ENCODE measurements at regions not wholly inside any gene's neighbourhood (a gene's known extent, or its start where the extent isn't known, plus 50 kb on each side); places are given as distances from the start of the nearest gene placed in this dataset.

GRCh38 chr13:85261757-85262346 lies 537.4 kb downstream of the SLITRK6 start:
- Histone ChIP-seq H3K4me3 (no peak overlapping the region), H3K27ac (no peak overlapping the region), H3K9me3 (no peaks in the 10 kb centered on the region), H3K4me1 (ENCODE audit: insufficient read depth) (no peaks in the 10 kb centered on the region), H3K27me3 (no peaks in the 10 kb centered on the region), H3K36me3 (no peaks in the 10 kb centered on the region)
- intact Hi-C loops (cut with DNase I), result no loop called here
- TF ChIP-seq POLR2A (IDR thresholded peaks at IDR 0.05) (no peak), CTCF (IDR thresholded peaks at IDR 0.05) (no peak), EP300 (IDR thresholded peaks at IDR 0.05) (no peak)
- no peak for DNase-seq
- WGBS, 3 donors, result 5 to 24% (median 7%) methylated on average over 1 of the region's 1 CpG

DNA sequence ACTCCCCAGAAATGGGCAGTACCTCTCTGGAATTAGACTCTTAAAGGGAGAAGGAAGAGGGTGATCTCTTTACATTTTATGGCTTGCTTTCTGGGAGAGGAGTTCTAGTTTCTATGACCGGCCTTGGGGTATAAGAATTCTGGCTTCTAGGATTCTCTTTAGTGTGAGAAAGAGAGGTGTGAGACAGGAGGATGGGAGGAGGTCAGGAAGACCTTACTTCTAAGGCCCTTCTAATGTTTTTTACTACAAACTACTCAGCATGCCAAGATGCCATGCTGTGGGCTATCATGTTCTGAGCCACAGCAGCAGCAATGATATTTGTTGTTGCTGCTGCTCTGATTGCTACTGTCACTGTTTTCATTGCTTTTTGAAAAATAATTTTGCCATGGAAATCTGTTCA lies 538.3 kb downstream of the SLITRK6 start:
- intact Hi-C loops (cut with DNase I), result no loop called here
- no peak overlapping the region for H3K27ac ChIP-seq
- DNase-seq, result no peak
- 85 to 100% (median 96%) methylated on average over 1 of the region's 1 CpG for WGBS, 3 donors
- H3K4me1 ChIP-seq (ENCODE audit: insufficient read depth), result no peaks in the 10 kb centered on the region
- no peak for TF ChIP-seq CTCF (IDR thresholded peaks at IDR 0.05)
- no peak for TF ChIP-seq POLR2A (IDR thresholded peaks at IDR 0.05)
- TF ChIP-seq EP300 (IDR thresholded peaks at IDR 0.05), result no peak
- no peaks in the 10 kb centered on the region for H3K36me3 ChIP-seq
- H3K9me3 ChIP-seq, result no peaks in the 10 kb centered on the region
- H3K4me3 ChIP-seq, result no peak overlapping the region
- H3K27me3 ChIP-seq, result no peaks in the 10 kb centered on the region

- Histone ChIP-seq H3K27me3 (no peaks in the 10 kb centered on the region), H3K36me3 (no peaks in the 10 kb centered on the region), H3K4me1 (ENCODE audit: insufficient read depth) (no peaks in the 10 kb centered on the region), H3K27ac (no peak overlapping the region), H3K4me3 (no peak overlapping the region), H3K9me3 (no peaks in the 10 kb centered on the region)
- no peak for DNase-seq
- WGBS, 3 donors, result 32 to 47% (median 45%) methylated on average over 2 of the region's 2 CpGs
- intact Hi-C loops (cut with DNase I), result no loop called here
- no peak for TF ChIP-seq POLR2A (IDR thresholded peaks at IDR 0.05)
- no peak for TF ChIP-seq CTCF (IDR thresholded peaks at IDR 0.05)
- TF ChIP-seq EP300 (IDR thresholded peaks at IDR 0.05), result no peak
Observed at GRCh38 chr13:85255978-85256377, 543.2 kb downstream of the SLITRK6 start.

- Histone ChIP-seq H3K27me3 (no peaks in the 10 kb centered on the region), H3K4me3 (no peak overlapping the region), H3K27ac (no peak overlapping the region), H3K4me1 (ENCODE audit: insufficient read depth) (no peaks in the 10 kb centered on the region), H3K9me3 (no peaks in the 10 kb centered on the region), H3K36me3 (no peaks in the 10 kb centered on the region)
- intact Hi-C loops (cut with DNase I), result no loop called here
- DNase-seq, result no peak
- WGBS, 3 donors, result 77 to 83% (median 82%) methylated on average over 6 of the region's 6 CpGs
- TF ChIP-seq POLR2A (IDR thresholded peaks at IDR 0.05), result no peak
- no peak for TF ChIP-seq EP300 (IDR thresholded peaks at IDR 0.05)
Observed at GRCh38 chr13:85254641-85255040, 544.6 kb downstream of the SLITRK6 start.

- Histone ChIP-seq H3K27me3 (no peaks in the 10 kb centered on the region), H3K4me3 (no peak overlapping the region), H3K27ac (no peak overlapping the region), H3K36me3 (no peaks in the 10 kb centered on the region), H3K4me1 (ENCODE audit: insufficient read depth) (no peaks in the 10 kb centered on the region), H3K9me3 (no peaks in the 10 kb centered on the region)
- intact Hi-C loops (cut with DNase I), result no loop called here
- 91 to 95% (median 94%) methylated on average over 4 of the region's 4 CpGs for WGBS, 3 donors
- DNase-seq, result no peak
- TF ChIP-seq CTCF (IDR thresholded peaks at IDR 0.05) (no peak), POLR2A (IDR thresholded peaks at IDR 0.05) (no peak), EP300 (IDR thresholded peaks at IDR 0.05) (no peak)
Observed at GRCh38 chr13:85249151-85249550, 550.1 kb downstream of the SLITRK6 start.
